ENCODE measurements at regions not wholly inside any gene's neighbourhood (a gene's known extent, or its start where the extent isn't known, plus 50 kb on each side); places are given as distances from the start of the nearest gene placed in this dataset.

DNA sequence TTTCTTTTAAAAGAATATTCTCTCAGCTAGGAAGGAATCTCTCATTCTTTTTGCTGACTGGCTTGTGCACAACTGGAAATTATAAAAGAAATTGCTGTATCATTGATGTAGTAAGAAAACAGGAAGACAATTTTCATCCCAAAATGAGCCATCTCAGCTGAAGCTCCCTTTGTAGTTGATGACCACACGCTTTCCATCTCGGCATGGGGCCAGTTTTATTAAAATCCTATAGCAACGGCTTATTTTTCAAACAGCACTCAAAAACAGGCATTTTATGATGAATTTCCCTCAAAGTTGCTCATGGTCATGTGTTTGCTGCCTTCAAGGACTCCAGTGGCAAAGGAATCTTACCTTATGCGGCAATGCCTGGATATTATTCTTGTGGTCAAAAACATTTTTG is 62.4 kb upstream of the GLIS3 start:
- TF ChIP-seq, protein P1, sequence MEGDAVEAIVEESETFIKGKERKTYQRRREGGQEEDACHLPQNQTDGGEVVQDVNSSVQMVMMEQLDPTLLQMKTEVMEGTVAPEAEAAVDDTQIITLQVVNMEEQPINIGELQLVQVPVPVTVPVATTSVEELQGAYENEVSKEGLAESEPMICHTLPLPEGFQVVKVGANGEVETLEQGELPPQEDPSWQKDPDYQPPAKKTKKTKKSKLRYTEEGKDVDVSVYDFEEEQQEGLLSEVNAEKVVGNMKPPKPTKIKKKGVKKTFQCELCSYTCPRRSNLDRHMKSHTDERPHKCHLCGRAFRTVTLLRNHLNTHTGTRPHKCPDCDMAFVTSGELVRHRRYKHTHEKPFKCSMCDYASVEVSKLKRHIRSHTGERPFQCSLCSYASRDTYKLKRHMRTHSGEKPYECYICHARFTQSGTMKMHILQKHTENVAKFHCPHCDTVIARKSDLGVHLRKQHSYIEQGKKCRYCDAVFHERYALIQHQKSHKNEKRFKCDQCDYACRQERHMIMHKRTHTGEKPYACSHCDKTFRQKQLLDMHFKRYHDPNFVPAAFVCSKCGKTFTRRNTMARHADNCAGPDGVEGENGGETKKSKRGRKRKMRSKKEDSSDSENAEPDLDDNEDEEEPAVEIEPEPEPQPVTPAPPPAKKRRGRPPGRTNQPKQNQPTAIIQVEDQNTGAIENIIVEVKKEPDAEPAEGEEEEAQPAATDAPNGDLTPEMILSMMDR (IDR thresholded peaks at IDR 0.05; ENCODE audit: low read depth, low read length), result no peak
- no peak for TF ChIP-seq EZH2phosphoT487 (IDR thresholded peaks at IDR 0.05; ENCODE audit: low read depth)

Data from OCI-LY3 (cell line).